ENCODE measurements at regions not wholly inside any gene's neighbourhood (a gene's known extent, or its start where the extent isn't known, plus 50 kb on each side); places are given as distances from the start of the nearest gene placed in this dataset.
"Not testable (repeated sequence)": the region's sequence is repeated elsewhere in the genome, so short reads cannot be mapped to it uniquely, and the experiment has no call there.

GRCh38 chr14:57061009-57061711, 207.5 kb downstream of the EXOC5 start:
- DNase-seq (ENCODE audit: low spot score) (no peak), FAIRE-seq (no peak)

- DNase-seq (ENCODE audit: low spot score) (peak; percentile 49), FAIRE-seq (no peak)
These were observed 208.3 kb downstream of the EXOC5 start for GRCh38 chr14:57060276-57060955.

GRCh38 chr14:57058319-57058718, 210.4 kb downstream of the EXOC5 start:
- FAIRE-seq (no peak), DNase-seq (ENCODE audit: low spot score) (no peak)

- peak; percentile 20 for DNase-seq (ENCODE audit: low spot score)
- no peak for FAIRE-seq
These were observed 210.9 kb downstream of the EXOC5 start for GRCh38 chr14:57057803-57058202.

- DNase-seq (ENCODE audit: low spot score); FAIRE-seq: not testable (repeated sequence)
These were observed 212.2 kb downstream of the EXOC5 start for GRCh38 chr14:57056522-57056921.

- DNase-seq (ENCODE audit: low spot score) (no peak), FAIRE-seq (no peak)
These were observed 215.9 kb downstream of the EXOC5 start for GRCh38 chr14:57052705-57053302.

- DNase-seq (ENCODE audit: low spot score) = no peak
- no peak for FAIRE-seq
These were observed 217.1 kb downstream of the EXOC5 start for GRCh38 chr14:57051633-57052032.

GRCh38 chr14:57049848-57050247, 218.9 kb downstream of the EXOC5 start:
- FAIRE-seq (no peak), DNase-seq (ENCODE audit: low spot score) (no peak)

- FAIRE-seq (peak; percentile 17), DNase-seq (ENCODE audit: low spot score) (no peak)
These were observed 222.5 kb downstream of the EXOC5 start for GRCh38 chr14:57046175-57046574.

GRCh38 chr14:57044101-57044973, 224.4 kb downstream of the EXOC5 start:
- peak; percentile 44 for FAIRE-seq
- not testable (repeated sequence) for DNase-seq (ENCODE audit: low spot score)

- no peak for FAIRE-seq
- DNase-seq (ENCODE audit: low spot score) = no peak
These were observed 228.4 kb upstream of the OTX2 start for GRCh38 chr14:57038689-57039088.

GRCh38 chr14:57031474-57031873, 221.2 kb upstream of the OTX2 start:
- DNase-seq (ENCODE audit: low spot score) = no peak
- FAIRE-seq = no peak

- DNase-seq (ENCODE audit: low spot score) (no peak), FAIRE-seq (peak; percentile 71)
These were observed 219.5 kb upstream of the OTX2 start for GRCh38 chr14:57029620-57030253.

- no peak for FAIRE-seq
These were observed 215.2 kb upstream of the OTX2 start for GRCh38 chr14:57025456-57025855.

GRCh38 chr14:57022608-57023007, 212.3 kb upstream of the OTX2 start:
- FAIRE-seq = no peak

More at GRCh38 chr14:57025456-57025855, 215.2 kb upstream of the OTX2 start:
- DNase-seq (ENCODE audit: low spot score) = no peak

GRCh38 chr14:57018065-57018464, 207.8 kb upstream of the OTX2 start:
- DNase-seq (ENCODE audit: low spot score) (no peak), FAIRE-seq (no peak)

More at GRCh38 chr14:57022608-57023007, 212.3 kb upstream of the OTX2 start:
- no peak for DNase-seq (ENCODE audit: low spot score)

GRCh38 chr14:57013987-57014386, 203.7 kb upstream of the OTX2 start:
- DNase-seq (ENCODE audit: low spot score) (no peak), FAIRE-seq (no peak)

GRCh38 chr14:57009585-57010515, 199.6 kb upstream of the OTX2 start:
- FAIRE-seq (peak; percentile 95), DNase-seq (ENCODE audit: low spot score) (no peak)

GRCh38 chr14:57008534-57008933, 198.3 kb upstream of the OTX2 start:
- DNase-seq (ENCODE audit: low spot score) = no peak
- FAIRE-seq = no peak

- FAIRE-seq (peak; percentile 74), DNase-seq (ENCODE audit: low spot score) (peak; percentile 57)
These were observed 188.4 kb upstream of the OTX2 start for GRCh38 chr14:56998728-56999127.

Measured in urothelium cell line (cell line).